H1 (cell line): ENCODE measurements at regions not wholly inside any gene's neighbourhood (a gene's known extent, or its start where the extent isn't known, plus 50 kb on each side); places are given as distances from the start of the nearest gene placed in this dataset.

Experiments used
- ASH2L ChIP-seq: fragments of 200-600, 300-600 bp; sonication (generic); IDR thresholded peaks from one replicate; pipeline ENCODE4 v1.7.1; 2017; ENCODE audit warnings: low read length
- CHD1 ChIP-seq: IDR thresholded peaks from 2 replicates; pipeline ENCODE4 v1.6.1; 2012; ENCODE audit warnings: low read depth, low read length, improper control_type of control experiment
- NRF1 ChIP-seq: IDR thresholded peaks from 2 replicates; pipeline ENCODE4 v1.6.1; 2011; ENCODE audit warnings: mild to moderate bottlenecking, low read depth, low read length, improper control_type of control experiment
- TF ChIP-seq, protein P1 (sequence below): fragments of 300-600 bp; sonication (generic); IDR thresholded peaks from 2 replicates; pipeline ENCODE4 v1.7.1; 2012; ENCODE audit warnings: low read length, moderate library complexity, mild to moderate bottlenecking, inconsistent platforms; ENCODE audit not compliant: insufficient replicate concordance

DNA sequence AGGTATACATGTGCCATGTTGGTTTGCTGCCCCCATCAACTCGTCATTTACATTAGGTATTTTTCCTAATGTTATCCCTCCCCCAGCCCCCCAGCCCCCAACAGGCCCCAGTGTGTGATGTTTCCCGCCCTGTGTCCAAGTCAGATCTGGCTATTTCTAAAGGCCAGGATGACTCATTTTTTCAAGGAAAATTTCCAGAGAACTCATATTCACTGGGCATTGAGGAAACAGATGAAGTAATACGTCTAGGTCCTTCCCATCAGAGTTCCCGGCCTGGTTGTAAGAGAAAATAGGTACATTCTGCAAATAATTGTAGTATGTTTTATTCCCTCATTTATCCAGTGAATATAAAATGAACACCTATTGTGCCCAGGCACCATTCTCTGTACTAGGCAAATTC is 345.2 kb downstream of the BCL11B start (continued):
- TF ChIP-seq ASH2L (no peak), CHD1 (no peak), NRF1 (no peak)
- TF ChIP-seq, protein P1, sequence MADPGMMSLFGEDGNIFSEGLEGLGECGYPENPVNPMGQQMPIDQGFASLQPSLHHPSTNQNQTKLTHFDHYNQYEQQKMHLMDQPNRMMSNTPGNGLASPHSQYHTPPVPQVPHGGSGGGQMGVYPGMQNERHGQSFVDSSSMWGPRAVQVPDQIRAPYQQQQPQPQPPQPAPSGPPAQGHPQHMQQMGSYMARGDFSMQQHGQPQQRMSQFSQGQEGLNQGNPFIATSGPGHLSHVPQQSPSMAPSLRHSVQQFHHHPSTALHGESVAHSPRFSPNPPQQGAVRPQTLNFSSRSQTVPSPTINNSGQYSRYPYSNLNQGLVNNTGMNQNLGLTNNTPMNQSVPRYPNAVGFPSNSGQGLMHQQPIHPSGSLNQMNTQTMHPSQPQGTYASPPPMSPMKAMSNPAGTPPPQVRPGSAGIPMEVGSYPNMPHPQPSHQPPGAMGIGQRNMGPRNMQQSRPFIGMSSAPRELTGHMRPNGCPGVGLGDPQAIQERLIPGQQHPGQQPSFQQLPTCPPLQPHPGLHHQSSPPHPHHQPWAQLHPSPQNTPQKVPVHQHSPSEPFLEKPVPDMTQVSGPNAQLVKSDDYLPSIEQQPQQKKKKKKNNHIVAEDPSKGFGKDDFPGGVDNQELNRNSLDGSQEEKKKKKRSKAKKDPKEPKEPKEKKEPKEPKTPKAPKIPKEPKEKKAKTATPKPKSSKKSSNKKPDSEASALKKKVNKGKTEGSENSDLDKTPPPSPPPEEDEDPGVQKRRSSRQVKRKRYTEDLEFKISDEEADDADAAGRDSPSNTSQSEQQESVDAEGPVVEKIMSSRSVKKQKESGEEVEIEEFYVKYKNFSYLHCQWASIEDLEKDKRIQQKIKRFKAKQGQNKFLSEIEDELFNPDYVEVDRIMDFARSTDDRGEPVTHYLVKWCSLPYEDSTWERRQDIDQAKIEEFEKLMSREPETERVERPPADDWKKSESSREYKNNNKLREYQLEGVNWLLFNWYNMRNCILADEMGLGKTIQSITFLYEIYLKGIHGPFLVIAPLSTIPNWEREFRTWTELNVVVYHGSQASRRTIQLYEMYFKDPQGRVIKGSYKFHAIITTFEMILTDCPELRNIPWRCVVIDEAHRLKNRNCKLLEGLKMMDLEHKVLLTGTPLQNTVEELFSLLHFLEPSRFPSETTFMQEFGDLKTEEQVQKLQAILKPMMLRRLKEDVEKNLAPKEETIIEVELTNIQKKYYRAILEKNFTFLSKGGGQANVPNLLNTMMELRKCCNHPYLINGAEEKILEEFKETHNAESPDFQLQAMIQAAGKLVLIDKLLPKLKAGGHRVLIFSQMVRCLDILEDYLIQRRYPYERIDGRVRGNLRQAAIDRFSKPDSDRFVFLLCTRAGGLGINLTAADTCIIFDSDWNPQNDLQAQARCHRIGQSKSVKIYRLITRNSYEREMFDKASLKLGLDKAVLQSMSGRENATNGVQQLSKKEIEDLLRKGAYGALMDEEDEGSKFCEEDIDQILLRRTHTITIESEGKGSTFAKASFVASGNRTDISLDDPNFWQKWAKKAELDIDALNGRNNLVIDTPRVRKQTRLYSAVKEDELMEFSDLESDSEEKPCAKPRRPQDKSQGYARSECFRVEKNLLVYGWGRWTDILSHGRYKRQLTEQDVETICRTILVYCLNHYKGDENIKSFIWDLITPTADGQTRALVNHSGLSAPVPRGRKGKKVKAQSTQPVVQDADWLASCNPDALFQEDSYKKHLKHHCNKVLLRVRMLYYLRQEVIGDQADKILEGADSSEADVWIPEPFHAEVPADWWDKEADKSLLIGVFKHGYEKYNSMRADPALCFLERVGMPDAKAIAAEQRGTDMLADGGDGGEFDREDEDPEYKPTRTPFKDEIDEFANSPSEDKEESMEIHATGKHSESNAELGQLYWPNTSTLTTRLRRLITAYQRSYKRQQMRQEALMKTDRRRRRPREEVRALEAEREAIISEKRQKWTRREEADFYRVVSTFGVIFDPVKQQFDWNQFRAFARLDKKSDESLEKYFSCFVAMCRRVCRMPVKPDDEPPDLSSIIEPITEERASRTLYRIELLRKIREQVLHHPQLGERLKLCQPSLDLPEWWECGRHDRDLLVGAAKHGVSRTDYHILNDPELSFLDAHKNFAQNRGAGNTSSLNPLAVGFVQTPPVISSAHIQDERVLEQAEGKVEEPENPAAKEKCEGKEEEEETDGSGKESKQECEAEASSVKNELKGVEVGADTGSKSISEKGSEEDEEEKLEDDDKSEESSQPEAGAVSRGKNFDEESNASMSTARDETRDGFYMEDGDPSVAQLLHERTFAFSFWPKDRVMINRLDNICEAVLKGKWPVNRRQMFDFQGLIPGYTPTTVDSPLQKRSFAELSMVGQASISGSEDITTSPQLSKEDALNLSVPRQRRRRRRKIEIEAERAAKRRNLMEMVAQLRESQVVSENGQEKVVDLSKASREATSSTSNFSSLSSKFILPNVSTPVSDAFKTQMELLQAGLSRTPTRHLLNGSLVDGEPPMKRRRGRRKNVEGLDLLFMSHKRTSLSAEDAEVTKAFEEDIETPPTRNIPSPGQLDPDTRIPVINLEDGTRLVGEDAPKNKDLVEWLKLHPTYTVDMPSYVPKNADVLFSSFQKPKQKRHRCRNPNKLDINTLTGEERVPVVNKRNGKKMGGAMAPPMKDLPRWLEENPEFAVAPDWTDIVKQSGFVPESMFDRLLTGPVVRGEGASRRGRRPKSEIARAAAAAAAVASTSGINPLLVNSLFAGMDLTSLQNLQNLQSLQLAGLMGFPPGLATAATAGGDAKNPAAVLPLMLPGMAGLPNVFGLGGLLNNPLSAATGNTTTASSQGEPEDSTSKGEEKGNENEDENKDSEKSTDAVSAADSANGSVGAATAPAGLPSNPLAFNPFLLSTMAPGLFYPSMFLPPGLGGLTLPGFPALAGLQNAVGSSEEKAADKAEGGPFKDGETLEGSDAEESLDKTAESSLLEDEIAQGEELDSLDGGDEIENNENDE: no peak
